ENCODE measurements at regions not wholly inside any gene's neighbourhood (a gene's known extent, or its start where the extent isn't known, plus 50 kb on each side); places are given as distances from the start of the nearest gene placed in this dataset.

DNA sequence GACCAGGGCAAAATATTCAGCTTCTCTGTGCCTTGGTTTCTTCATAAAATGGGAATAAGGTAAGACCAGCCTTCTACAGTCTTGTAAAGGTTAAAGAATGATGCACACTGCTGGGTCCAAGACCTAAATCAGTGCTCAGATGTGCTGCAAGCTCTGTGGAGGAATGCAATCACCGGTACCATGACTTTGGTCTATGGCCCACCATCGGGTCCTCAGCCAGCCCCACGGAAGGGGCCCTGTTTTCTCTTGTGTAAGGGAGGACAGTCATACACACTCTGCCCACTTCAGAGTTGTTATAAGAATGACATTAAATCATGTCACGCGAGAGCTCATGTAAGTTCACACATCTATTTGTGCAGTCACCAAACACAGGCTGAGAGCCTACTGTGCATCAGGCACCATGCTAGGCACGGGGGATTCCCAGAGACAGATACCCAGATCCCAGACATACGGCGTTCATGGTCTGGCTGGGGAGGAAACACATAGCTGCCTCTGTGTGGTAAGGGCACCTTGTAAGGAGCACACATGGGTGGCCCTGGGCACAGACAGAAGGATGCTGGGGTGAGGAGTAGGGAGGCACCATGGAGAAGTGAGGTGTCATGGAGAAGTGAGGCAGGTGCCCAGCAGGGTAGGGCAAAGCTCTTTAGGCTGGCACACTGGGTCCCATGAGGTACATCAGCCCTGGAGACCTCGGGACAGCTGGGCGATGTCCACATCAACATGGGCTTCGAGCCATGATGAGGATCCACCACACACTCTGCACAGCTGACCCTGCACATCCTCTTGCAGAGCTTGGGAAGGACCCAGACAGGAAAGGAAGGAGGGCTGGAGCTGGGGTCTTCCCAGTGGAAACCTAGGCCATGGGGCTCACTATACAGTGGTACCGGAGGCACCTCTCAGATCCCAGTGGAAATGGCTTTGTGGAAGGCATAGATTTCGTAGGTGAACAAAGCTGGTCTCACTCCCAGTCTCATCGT is 190.4 kb upstream of the DIO3 start (continued):
- TF ChIP-seq, protein P1, sequence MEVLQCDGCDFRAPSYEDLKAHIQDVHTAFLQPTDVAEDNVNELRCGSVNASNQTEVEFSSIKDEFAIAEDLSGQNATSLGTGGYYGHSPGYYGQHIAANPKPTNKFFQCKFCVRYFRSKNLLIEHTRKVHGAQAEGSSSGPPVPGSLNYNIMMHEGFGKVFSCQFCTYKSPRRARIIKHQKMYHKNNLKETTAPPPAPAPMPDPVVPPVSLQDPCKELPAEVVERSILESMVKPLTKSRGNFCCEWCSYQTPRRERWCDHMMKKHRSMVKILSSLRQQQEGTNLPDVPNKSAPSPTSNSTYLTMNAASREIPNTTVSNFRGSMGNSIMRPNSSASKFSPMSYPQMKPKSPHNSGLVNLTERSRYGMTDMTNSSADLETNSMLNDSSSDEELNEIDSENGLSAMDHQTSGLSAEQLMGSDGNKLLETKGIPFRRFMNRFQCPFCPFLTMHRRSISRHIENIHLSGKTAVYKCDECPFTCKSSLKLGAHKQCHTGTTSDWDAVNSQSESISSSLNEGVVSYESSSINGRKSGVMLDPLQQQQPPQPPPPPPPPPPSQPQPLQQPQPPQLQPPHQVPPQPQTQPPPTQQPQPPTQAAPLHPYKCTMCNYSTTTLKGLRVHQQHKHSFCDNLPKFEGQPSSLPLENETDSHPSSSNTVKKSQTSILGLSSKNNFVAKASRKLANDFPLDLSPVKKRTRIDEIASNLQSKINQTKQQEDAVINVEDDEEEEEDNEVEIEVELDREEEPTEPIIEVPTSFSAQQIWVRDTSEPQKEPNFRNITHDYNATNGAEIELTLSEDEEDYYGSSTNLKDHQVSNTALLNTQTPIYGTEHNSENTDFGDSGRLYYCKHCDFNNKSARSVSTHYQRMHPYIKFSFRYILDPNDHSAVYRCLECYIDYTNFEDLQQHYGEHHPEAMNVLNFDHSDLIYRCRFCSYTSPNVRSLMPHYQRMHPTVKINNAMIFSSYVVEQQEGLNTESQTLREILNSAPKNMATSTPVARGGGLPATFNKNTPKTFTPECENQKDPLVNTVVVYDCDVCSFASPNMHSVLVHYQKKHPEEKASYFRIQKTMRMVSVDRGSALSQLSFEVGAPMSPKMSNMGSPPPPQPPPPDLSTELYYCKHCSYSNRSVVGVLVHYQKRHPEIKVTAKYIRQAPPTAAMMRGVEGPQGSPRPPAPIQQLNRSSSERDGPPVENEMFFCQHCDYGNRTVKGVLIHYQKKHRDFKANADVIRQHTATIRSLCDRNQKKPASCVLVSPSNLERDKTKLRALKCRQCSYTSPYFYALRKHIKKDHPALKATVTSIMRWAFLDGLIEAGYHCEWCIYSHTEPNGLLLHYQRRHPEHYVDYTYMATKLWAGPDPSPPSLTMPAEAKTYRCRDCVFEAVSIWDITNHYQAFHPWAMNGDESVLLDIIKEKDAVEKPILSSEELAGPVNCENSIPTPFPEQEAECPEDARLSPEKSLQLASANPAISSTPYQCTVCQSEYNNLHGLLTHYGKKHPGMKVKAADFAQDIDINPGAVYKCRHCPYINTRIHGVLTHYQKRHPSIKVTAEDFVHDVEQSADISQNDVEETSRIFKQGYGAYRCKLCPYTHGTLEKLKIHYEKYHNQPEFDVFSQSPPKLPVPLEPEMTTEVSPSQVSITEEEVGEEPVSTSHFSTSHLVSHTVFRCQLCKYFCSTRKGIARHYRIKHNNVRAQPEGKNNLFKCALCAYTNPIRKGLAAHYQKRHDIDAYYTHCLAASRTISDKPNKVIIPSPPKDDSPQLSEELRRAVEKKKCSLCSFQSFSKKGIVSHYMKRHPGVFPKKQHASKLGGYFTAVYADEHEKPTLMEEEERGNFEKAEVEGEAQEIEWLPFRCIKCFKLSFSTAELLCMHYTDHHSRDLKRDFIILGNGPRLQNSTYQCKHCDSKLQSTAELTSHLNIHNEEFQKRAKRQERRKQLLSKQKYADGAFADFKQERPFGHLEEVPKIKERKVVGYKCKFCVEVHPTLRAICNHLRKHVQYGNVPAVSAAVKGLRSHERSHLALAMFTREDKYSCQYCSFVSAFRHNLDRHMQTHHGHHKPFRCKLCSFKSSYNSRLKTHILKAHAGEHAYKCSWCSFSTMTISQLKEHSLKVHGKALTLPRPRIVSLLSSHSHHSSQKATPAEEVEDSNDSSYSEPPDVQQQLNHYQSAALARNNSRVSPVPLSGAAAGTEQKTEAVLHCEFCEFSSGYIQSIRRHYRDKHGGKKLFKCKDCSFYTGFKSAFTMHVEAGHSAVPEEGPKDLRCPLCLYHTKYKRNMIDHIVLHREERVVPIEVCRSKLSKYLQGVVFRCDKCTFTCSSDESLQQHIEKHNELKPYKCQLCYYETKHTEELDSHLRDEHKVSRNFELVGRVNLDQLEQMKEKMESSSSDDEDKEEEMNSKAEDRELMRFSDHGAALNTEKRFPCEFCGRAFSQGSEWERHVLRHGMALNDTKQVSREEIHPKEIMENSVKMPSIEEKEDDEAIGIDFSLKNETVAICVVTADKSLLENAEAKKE (CRISPR knock-in tag; IDR thresholded peaks at IDR 0.05) = no peak
- TF ChIP-seq JUNB (IDR thresholded peaks at IDR 0.05; ENCODE audit: unreplicated experiment) = no peak

DNA sequence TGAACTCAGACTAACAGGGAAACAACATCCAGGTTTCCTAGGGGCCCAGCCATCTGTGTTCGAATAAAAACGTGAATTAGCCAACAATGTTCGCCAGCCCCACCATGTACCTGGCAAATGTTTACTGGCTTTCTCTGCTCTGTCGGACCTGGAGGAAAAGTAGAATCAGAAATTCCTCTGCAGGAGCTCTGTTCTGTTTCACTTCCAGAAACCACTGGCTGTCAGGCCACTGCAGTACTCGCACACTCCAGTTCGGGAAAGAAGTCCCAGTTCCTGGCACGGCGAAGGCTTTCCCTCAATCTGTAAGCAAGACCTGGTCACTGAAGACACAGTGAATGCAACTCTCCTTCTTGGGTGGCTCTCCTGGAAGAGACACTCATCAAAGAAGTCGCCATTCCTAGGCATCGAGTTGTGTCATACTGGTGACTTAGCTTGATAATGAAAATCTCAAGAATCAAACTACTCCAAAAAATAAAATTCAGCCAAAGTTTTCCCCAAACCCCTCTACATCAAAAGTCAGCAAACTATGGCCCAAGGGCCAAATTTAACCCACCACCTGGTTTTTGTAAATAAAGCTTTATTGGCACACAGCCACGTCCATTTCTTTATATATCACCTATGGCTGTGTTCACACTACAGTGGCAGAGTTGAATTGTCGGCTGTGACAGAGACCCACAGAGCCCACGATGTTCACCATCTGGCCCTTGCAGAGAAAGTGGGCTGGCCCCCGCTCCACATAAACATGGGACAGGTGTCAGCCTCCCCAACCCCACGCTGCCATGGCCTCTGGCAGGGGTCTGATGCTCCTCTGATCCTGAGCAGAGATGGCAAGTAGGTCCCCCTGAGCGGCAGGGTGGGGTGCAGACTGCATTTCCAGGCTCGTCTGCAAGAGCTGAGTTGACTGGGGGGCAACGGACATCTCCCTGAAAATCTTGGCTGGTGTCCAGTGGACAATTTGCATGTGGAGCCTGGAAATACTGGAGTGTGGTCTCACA is 189.2 kb upstream of the DIO3 start:
- no peak overlapping the region for H3K27ac ChIP-seq (ENCODE audit: low read depth)
- H3K4me3 Mint-ChIP-seq = no peak overlapping the region
- peaks cover 13% of the 10 kb centered on the region for H3K4me1 Mint-ChIP-seq
- no peak for TF ChIP-seq ZNF114 (CRISPR knock-in tag; IDR thresholded peaks at IDR 0.05)
- TF ChIP-seq POLR2AphosphoS5 (IDR thresholded peaks at IDR 0.05; ENCODE audit: low read depth) = no peak
- TF ChIP-seq, protein P2, sequence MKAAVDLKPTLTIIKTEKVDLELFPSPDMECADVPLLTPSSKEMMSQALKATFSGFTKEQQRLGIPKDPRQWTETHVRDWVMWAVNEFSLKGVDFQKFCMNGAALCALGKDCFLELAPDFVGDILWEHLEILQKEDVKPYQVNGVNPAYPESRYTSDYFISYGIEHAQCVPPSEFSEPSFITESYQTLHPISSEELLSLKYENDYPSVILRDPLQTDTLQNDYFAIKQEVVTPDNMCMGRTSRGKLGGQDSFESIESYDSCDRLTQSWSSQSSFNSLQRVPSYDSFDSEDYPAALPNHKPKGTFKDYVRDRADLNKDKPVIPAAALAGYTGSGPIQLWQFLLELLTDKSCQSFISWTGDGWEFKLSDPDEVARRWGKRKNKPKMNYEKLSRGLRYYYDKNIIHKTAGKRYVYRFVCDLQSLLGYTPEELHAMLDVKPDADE (IDR thresholded peaks at IDR 0.05) = no peak
- no peak for TF ChIP-seq NANOG (IDR thresholded peaks at IDR 0.05; ENCODE audit: borderline replicate concordance)
- TF ChIP-seq EZH2 (IDR thresholded peaks at IDR 0.05; ENCODE audit: low read depth, unreplicated experiment) = no peak

More for the DNA sequence above, 189.2 kb upstream of the DIO3 start:
- no peaks in the 10 kb centered on the region for H3K36me3 ChIP-seq (ENCODE audit: insufficient read depth)
- H3K79me2 ChIP-seq (replicated peaks; ENCODE audit: insufficient read depth) = no peaks in the 10 kb centered on the region
- Mint-ChIP-seq H3K36me3 (ENCODE audit: low read depth) (no peaks in the 10 kb centered on the region), H3K9me3 (no peaks in the 10 kb centered on the region), H3K27ac (no peak overlapping the region), H3K27me3 (ENCODE audit: insufficient read depth, low read depth, poor library complexity) (peaks cover 5% of the 10 kb centered on the region)
- H3K4me2 ChIP-seq = no peak overlapping the region
- H4K20me1 ChIP-seq (replicated peaks; ENCODE audit: insufficient read depth) = no peaks in the 10 kb centered on the region
- H3F3A ChIP-seq (replicated peaks; ENCODE audit: low read depth) = no peaks in the 10 kb centered on the region
- ATAC-seq (no peak), DNase-seq (ENCODE audit: low spot score) (no peak)
- H2AFZ ChIP-seq = no peak overlapping the region
- no peak overlapping the region for H3K4me3 ChIP-seq
- no peaks in the 10 kb centered on the region for H3K27me3 ChIP-seq (ENCODE audit: insufficient read depth)
- no peaks in the 10 kb centered on the region for H3K9me2 ChIP-seq (ENCODE audit: insufficient read depth)
- no peaks in the 10 kb centered on the region for H3K4me1 ChIP-seq (ENCODE audit: insufficient read depth)
